Type B pancreatic cell (in vitro differentiated cells): ENCODE measurements at regions not wholly inside any gene's neighbourhood (a gene's known extent, or its start where the extent isn't known, plus 50 kb on each side); places are given as distances from the start of the nearest gene placed in this dataset.

ENCODE experiments used
- DNase-seq: peaks from one replicate; pipeline ENCODE4 v3.0.0; 2021; ENCODE audit warnings: mixed read lengths; ENCODE audit not compliant: unreplicated experiment; ENCODE audit errors: extremely low spot score
- H3K27ac Mint-ChIP-seq: 2 replicates; pipeline ENCODE4 v1.8.0; 2021; ENCODE audit warnings: mild to moderate bottlenecking, mixed read lengths
- H3K27me3 Mint-ChIP-seq: 2 replicates; pipeline ENCODE4 v1.8.0; 2021; ENCODE audit warnings: mixed read lengths
- H3K36me3 Mint-ChIP-seq: 2 replicates; pipeline ENCODE4 v1.8.0; 2021; ENCODE audit warnings: mixed read lengths
- H3K4me1 Mint-ChIP-seq: one replicate; pipeline ENCODE4 v1.8.0; 2021; ENCODE audit warnings: mixed read lengths; ENCODE audit not compliant: unreplicated experiment
- H3K4me3 Mint-ChIP-seq: 2 replicates; pipeline ENCODE4 v1.8.0; 2021; ENCODE audit warnings: mild to moderate bottlenecking, mixed read lengths
- H3K9me3 Mint-ChIP-seq: 2 replicates; pipeline ENCODE4 v1.8.0; 2021; ENCODE audit warnings: mixed read lengths
- CTCF ChIP-seq: fragments of 200-600 bp; sonication (generic); conservative IDR thresholded peaks from 2 replicates; pipeline ENCODE4 v1.5.0; 2021; ENCODE audit warnings: antibody characterized with exemption, mild to moderate bottlenecking

- Mint-ChIP-seq H3K4me1 (no peaks in the 10 kb centered on the region), H3K4me3 (no peak overlapping the region), H3K27ac (no peak overlapping the region), H3K9me3 (peaks cover 6% of the 10 kb centered on the region), H3K27me3 (no peaks in the 10 kb centered on the region), H3K36me3 (no peaks in the 10 kb centered on the region)
- no peak for DNase-seq
- TF ChIP-seq CTCF: no peak
These were observed 265.4 kb upstream of the KCNMB2 start for GRCh38 chr3:178270838-178271237.

GRCh38 chr3:178271740-178272387 is 264.4 kb upstream of the KCNMB2 start:
- H3K9me3 Mint-ChIP-seq: peaks cover 6% of the 10 kb centered on the region
- no peaks in the 10 kb centered on the region for H3K36me3 Mint-ChIP-seq
- TF ChIP-seq CTCF: no peak
- DNase-seq: no peak
- H3K4me3 Mint-ChIP-seq: no peak overlapping the region
- H3K4me1 Mint-ChIP-seq: no peaks in the 10 kb centered on the region
- H3K27ac Mint-ChIP-seq: no peak overlapping the region
- H3K27me3 Mint-ChIP-seq: no peaks in the 10 kb centered on the region

- no peak for TF ChIP-seq CTCF
- H3K4me1 Mint-ChIP-seq: no peaks in the 10 kb centered on the region
These were observed 263.4 kb upstream of the KCNMB2 start for GRCh38 chr3:178272841-178273240.

GRCh38 chr3:178274711-178275110 is 261.5 kb upstream of the KCNMB2 start:
- Mint-ChIP-seq H3K4me3 (no peak overlapping the region), H3K4me1 (no peaks in the 10 kb centered on the region), H3K27ac (no peak overlapping the region), H3K36me3 (no peaks in the 10 kb centered on the region), H3K27me3 (no peaks in the 10 kb centered on the region), H3K9me3 (peaks cover 13% of the 10 kb centered on the region)
- no peak for DNase-seq
- TF ChIP-seq CTCF: no peak

More at GRCh38 chr3:178272841-178273240, 263.4 kb upstream of the KCNMB2 start:
- Mint-ChIP-seq H3K27ac (no peak overlapping the region), H3K4me3 (no peak overlapping the region), H3K9me3 (peaks cover 6% of the 10 kb centered on the region), H3K27me3 (no peaks in the 10 kb centered on the region), H3K36me3 (no peaks in the 10 kb centered on the region)
- DNase-seq: no peak

- Mint-ChIP-seq H3K4me3 (no peak overlapping the region), H3K4me1 (no peaks in the 10 kb centered on the region), H3K27me3 (no peaks in the 10 kb centered on the region), H3K27ac (no peak overlapping the region), H3K36me3 (no peaks in the 10 kb centered on the region), H3K9me3 (peaks cover 13% of the 10 kb centered on the region)
- no peak for DNase-seq
- TF ChIP-seq CTCF: no peak
These were observed 260.9 kb upstream of the KCNMB2 start for GRCh38 chr3:178275311-178275710.

GRCh38 chr3:178275793-178276192 is 260.4 kb upstream of the KCNMB2 start:
- DNase-seq: no peak
- Mint-ChIP-seq H3K27me3 (no peaks in the 10 kb centered on the region), H3K9me3 (peaks cover 11% of the 10 kb centered on the region), H3K27ac (no peak overlapping the region), H3K4me3 (no peak overlapping the region), H3K36me3 (no peaks in the 10 kb centered on the region), H3K4me1 (no peaks in the 10 kb centered on the region)
- no peak for TF ChIP-seq CTCF
